Naive thymus-derived CD4-positive, alpha-beta T cell (primary cell): ENCODE measurements at regions not wholly inside any gene's neighbourhood (a gene's known extent, or its start where the extent isn't known, plus 50 kb on each side); places are given as distances from the start of the nearest gene placed in this dataset.
"Not testable (repeated sequence)": the region's sequence is repeated elsewhere in the genome, so short reads cannot be mapped to it uniquely, and the experiment has no call there.

Source experiments
- ATAC-seq: fragments of 150-1000 bp; cut with Tn5 transposase; 2 replicates; pipeline ENCODE4 v1.10.0; 2021; ENCODE audit warnings: mild to moderate bottlenecking, moderate library complexity
- CTCF ChIA-PET: fragments of 350-600 bp; sonication (Branson Sonifier 250); formaldehyde crosslinking; loops from one replicate; lab custom pipeline; 2021; ENCODE audit warnings: antibody characterized with exemption; lab: Charles Lee
- POLR2A ChIA-PET: fragments of 350-600 bp; sonication (Branson Sonifier 250); formaldehyde crosslinking; loops from one replicate; lab custom pipeline; 2021; ENCODE audit warnings: antibody characterized with exemption, inconsistent platforms; lab: Charles Lee
- DNase-seq, 9 donors: peaks; one replicate each; pipeline versions ENCODE4 v3.0.0 to v3.0.0-alpha.2; 2020 to 2022; ENCODE audit warnings: mixed read lengths in 1 of 9
- H3K27ac ChIP-seq: one replicate; pipeline ENCODE4 v1.7.0; 2013; ENCODE audit warnings: mild to moderate bottlenecking, low read depth, low read length, moderate library complexity
- H3K27me3 ChIP-seq, 2 donors: one replicate each; pipeline ENCODE4 v1.7.0; 2013; ENCODE audit warnings: low read length in 2 of 2, mild to moderate bottlenecking in 2 of 2, moderate library complexity in 2 of 2; ENCODE audit not compliant: control insufficient read depth in 2 of 2, insufficient read depth in 2 of 2
- H3K36me3 ChIP-seq, 3 experiments: 1 replicate in 2 of 3; 2 replicates in 1 of 3; pipeline ENCODE4 v1.7.0; 2013; ENCODE audit warnings: low read length in 3 of 3, mild to moderate bottlenecking in 3 of 3, moderate library complexity in 1 of 3; ENCODE audit not compliant: insufficient read depth in 3 of 3, control insufficient read depth in 2 of 3
- H3K4me1 ChIP-seq, 2 donors: one replicate each; pipeline ENCODE4 v1.7.0; 2013; ENCODE audit warnings: low read length in 2 of 2, mild to moderate bottlenecking in 2 of 2, moderate library complexity in 1 of 2; ENCODE audit not compliant: control insufficient read depth in 2 of 2, insufficient read depth in 2 of 2
- H3K4me3 ChIP-seq: 2 replicates; pipeline ENCODE4 v1.7.0; 2013; ENCODE audit warnings: mild to moderate bottlenecking, low read length
- H3K9me3 ChIP-seq, 3 experiments: 1 replicate in 2 of 3; 2 replicates in 1 of 3; pipeline ENCODE4 v1.7.0; 2013; ENCODE audit warnings: low read length in 3 of 3; ENCODE audit not compliant: control insufficient read depth in 2 of 3
- H3K27ac Mint-ChIP-seq, 9 donors: one replicate each; pipeline ENCODE4 v1.8.0; 2020 to 2022; ENCODE audit warnings: mixed read lengths in 9 of 9, mild to moderate bottlenecking in 8 of 9, moderate library complexity in 5 of 9, inconsistent platforms in 2 of 9
- H3K27me3 Mint-ChIP-seq, 5 donors: one replicate each; pipeline ENCODE4 v1.8.0; 2021 to 2022; ENCODE audit warnings: mixed read lengths in 5 of 5, mild to moderate bottlenecking in 1 of 5
- H3K36me3 Mint-ChIP-seq, 5 donors: one replicate each; pipeline ENCODE4 v1.8.0; 2020 to 2022; ENCODE audit warnings: mixed read lengths in 5 of 5, mild to moderate bottlenecking in 3 of 5, inconsistent platforms in 1 of 5
- H3K4me1 Mint-ChIP-seq, 7 donors: one replicate each; pipeline ENCODE4 v1.8.0; 2020 to 2022; ENCODE audit warnings: mixed read lengths in 7 of 7, mild to moderate bottlenecking in 3 of 7, inconsistent platforms in 1 of 7
- H3K4me3 Mint-ChIP-seq, 10 donors: one replicate each; pipeline ENCODE4 v1.8.0; 2020 to 2022; ENCODE audit warnings: mild to moderate bottlenecking in 10 of 10, mixed read lengths in 10 of 10, moderate library complexity in 6 of 10, inconsistent platforms in 2 of 10
- H3K9me3 Mint-ChIP-seq, 11 donors: one replicate each; pipeline ENCODE4 v1.8.0; 2020 to 2022; ENCODE audit warnings: mixed read lengths in 11 of 11, mild to moderate bottlenecking in 4 of 11, inconsistent platforms in 1 of 11, moderate library complexity in 1 of 11
- intact Hi-C, 2 donors: fragments of 100-400 bp; cut with micrococcal nuclease; formaldehyde crosslinking; loops; one replicate each; pipeline ENCODE4 v1.15.1; 2023

DNA sequence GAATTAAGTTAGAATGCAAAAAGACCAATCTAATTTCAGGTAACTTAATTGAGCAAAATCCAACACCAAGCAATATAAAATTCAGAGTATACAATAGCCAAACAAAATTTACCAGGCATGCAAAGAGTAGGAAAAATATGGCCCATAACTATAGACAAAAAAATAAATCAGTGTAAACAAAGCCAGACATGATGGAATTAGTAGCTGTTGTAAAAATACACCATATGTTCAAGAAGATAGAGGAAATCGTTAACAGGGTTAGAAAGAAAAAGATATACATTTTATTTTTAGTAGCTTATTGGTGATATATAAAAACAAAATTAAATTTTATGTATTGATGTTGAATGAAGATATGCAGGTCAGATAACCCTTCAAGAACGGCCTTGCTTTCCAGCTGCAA, 621.1 kb upstream of the MIR17HG start:
- Mint-ChIP-seq H3K4me1 (peaks cover 0 to 3% (median 0%) of the 10 kb centered on the region in 7 donors), H3K27ac (no peak overlapping the region), H3K9me3 (peaks cover 5 to 27% (median 8%) of the 10 kb centered on the region in 11 donors), H3K27me3 (no peaks in the 10 kb centered on the region), H3K36me3 (no peaks in the 10 kb centered on the region), H3K4me3 (no peak overlapping the region)
- Histone ChIP-seq H3K4me3 (no peak overlapping the region), H3K27ac (no peak overlapping the region), H3K36me3 (no peaks in the 10 kb centered on the region), H3K27me3 (no peaks in the 10 kb centered on the region), H3K9me3 (no peaks in the 10 kb centered on the region), H3K4me1 (no peaks in the 10 kb centered on the region)
- ChIA-PET POLR2A (no interaction called here), CTCF (interaction anchor here (0.6 to 0.8 kb wide), 2 partner anchors 113 to 1068 kb away, joined by 3 read pairs; no protein-coding TSS in a partner anchor)
- ATAC-seq (no peak), DNase-seq (no peak)
- intact Hi-C loops: no loop called here

DNA sequence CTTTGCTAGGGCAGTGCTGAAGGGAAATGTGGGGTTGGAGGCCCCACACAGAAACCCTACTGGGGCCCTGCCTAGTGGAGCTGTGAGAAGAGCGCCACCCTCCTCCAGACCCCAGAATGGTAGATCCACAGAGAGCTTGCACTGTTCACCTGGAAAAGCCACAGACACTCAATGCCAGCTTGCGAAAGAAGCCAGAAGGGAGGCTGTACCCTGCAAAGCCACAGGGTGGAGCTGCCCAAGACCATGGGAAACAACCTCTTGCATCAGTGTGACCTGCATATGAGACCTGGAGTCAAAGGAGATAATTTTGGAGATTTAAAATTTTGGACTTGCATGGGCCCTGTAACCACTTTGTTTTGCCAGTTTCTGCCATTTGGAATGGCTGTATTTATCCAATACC, 615.4 kb upstream of the MIR17HG start:
- Mint-ChIP-seq H3K4me3 (no peak overlapping the region), H3K36me3 (no peaks in the 10 kb centered on the region), H3K27ac (no peak overlapping the region), H3K27me3 (no peaks in the 10 kb centered on the region), H3K4me1 (no peaks in the 10 kb centered on the region), H3K9me3 (peaks cover 6 to 36% (median 12%) of the 10 kb centered on the region in 11 donors)
- ATAC-seq (no peak), DNase-seq (no peak)
- no peaks in the 10 kb centered on the region for H3K36me3 ChIP-seq
- H3K4me3 ChIP-seq: no peak overlapping the region
- POLR2A ChIA-PET: no interaction called here
- no peaks in the 10 kb centered on the region for H3K4me1 ChIP-seq
- peaks cover 0 to 4% (median 0%) of the 10 kb centered on the region in 3 experiments for H3K9me3 ChIP-seq
- CTCF ChIA-PET: no interaction called here
- H3K27ac ChIP-seq: no peak overlapping the region
- intact Hi-C loops: no loop called here
- H3K27me3 ChIP-seq: no peaks in the 10 kb centered on the region

DNA sequence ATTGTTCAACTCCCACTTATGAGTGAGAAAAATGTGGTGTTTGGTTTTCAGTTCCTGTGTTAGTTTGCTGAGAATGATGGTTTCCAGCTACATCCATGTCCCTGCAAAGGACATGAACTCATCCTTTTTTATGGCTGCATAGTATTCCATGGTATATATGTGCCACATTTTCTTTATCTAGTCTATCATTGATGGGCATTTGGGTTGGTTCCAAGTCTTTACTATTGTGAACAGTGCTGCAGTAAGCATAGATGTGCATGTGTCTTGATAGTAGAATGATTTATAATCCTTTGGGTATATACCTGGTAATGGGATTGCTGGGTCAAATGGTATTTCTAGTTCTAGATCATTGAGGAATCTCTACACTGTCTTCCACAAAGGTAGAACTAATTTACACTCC, 613.0 kb upstream of the MIR17HG start:
- not testable (repeated sequence) for ATAC-seq

DNA sequence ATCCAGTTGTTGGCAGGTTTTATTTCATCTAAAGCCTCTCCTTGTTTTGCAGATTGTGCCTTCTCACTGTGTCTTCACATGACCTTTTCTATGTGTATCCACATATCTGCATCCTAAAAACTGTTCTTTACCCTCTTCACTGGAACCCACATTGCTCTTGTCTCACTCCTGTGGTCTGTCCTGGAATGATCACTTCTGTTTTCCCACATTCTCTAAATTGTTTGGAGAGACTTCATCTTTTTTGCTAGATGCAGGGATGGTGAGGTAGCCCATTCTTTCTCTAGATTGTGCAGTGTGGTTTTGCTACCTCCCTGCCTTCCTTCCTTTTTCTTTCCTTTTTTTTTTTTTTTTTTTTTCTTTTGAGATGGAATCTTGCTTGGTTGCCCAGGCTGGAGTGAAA, 608.6 kb upstream of the MIR17HG start:
- POLR2A ChIA-PET: no interaction called here

More for the DNA sequence above, 613.0 kb upstream of the MIR17HG start:
- H3K27ac Mint-ChIP-seq, H3K4me1 Mint-ChIP-seq, H3K4me3 Mint-ChIP-seq, intact Hi-C loops, CTCF ChIA-PET, POLR2A ChIA-PET, H3K4me1 ChIP-seq, H3K4me3 ChIP-seq, H3K27me3 Mint-ChIP-seq, H3K36me3 Mint-ChIP-seq, H3K36me3 ChIP-seq, H3K27ac ChIP-seq, H3K9me3 ChIP-seq, H3K27me3 ChIP-seq, DNase-seq: not testable (repeated sequence)
- H3K9me3 Mint-ChIP-seq: peaks cover 6 to 36% (median 11%) of the 10 kb centered on the region in 11 donors

DNA sequence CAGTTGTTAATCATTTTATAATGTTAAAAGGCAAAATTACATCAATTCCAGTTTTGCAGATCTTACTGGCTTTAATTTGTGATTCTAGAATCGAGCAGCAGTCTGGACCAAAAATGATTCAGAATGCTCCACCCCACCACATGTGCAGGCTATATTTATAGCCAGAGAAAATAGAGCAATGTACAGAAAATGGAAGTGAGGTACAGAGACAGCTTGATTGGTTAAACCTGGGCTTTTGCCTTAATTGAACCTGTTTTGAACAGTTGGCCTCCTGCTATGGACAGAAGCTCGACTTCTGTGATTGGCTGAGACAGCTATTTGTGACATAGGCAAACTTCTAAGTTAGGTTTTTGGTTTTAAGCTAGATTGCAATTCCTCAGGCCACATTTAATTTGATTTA, 607.4 kb upstream of the MIR17HG start:
- H3K27ac ChIP-seq: no peak overlapping the region
- intact Hi-C loops: no loop called here
- Mint-ChIP-seq H3K9me3 (peaks cover 0 to 17% (median 6%) of the 10 kb centered on the region in 11 donors), H3K4me1 (no peaks in the 10 kb centered on the region), H3K27ac (no peak overlapping the region), H3K4me3 (no peak overlapping the region), H3K27me3 (no peaks in the 10 kb centered on the region), H3K36me3 (no peaks in the 10 kb centered on the region)
- ATAC-seq (no peak), DNase-seq (no peak)
- no peaks in the 10 kb centered on the region for H3K27me3 ChIP-seq
- H3K4me1 ChIP-seq: no peaks in the 10 kb centered on the region
- no peaks in the 10 kb centered on the region for H3K36me3 ChIP-seq
- CTCF ChIA-PET: no interaction called here
- H3K9me3 ChIP-seq: no peaks in the 10 kb centered on the region
- POLR2A ChIA-PET: no interaction called here
- no peak overlapping the region for H3K4me3 ChIP-seq

More for the DNA sequence above, 608.6 kb upstream of the MIR17HG start:
- no peaks in the 10 kb centered on the region for H3K4me1 Mint-ChIP-seq
- CTCF ChIA-PET: no interaction called here
- no peak overlapping the region for H3K4me3 ChIP-seq
- no peaks in the 10 kb centered on the region for H3K27me3 Mint-ChIP-seq
- H3K9me3 Mint-ChIP-seq: peaks cover 0 to 19% (median 7%) of the 10 kb centered on the region in 11 donors
- H3K36me3 ChIP-seq: no peaks in the 10 kb centered on the region
- no peak overlapping the region for H3K27ac Mint-ChIP-seq
- no peaks in the 10 kb centered on the region for H3K9me3 ChIP-seq
- no peak overlapping the region for H3K4me3 Mint-ChIP-seq
- intact Hi-C loops: no loop called here
- no peak for ATAC-seq
- H3K36me3 Mint-ChIP-seq: no peaks in the 10 kb centered on the region
- H3K27ac ChIP-seq: no peak overlapping the region
- DNase-seq: no peak
- H3K4me1 ChIP-seq: no peaks in the 10 kb centered on the region
- H3K27me3 ChIP-seq: no peaks in the 10 kb centered on the region

DNA sequence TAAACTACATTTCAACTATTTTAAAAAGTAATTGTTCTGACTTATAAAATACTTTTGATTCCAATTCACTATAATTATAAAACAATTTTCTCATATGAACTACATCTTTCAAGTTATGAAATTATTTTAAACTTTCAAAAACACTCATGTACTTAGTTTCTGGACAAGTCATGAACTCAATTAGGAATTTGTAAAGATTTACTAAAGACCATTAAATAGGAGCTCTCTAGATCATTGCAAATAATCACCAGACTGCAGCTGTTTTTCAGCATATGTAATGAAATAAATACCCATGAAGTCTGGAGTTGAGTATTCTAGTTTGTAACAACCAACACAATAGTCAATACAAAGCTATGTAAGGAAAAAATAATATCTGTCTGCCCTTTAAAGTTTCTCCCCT, 605.1 kb upstream of the MIR17HG start:
- ChIA-PET POLR2A (no interaction called here), CTCF (no interaction called here)
- intact Hi-C loops: no loop called here

DNA sequence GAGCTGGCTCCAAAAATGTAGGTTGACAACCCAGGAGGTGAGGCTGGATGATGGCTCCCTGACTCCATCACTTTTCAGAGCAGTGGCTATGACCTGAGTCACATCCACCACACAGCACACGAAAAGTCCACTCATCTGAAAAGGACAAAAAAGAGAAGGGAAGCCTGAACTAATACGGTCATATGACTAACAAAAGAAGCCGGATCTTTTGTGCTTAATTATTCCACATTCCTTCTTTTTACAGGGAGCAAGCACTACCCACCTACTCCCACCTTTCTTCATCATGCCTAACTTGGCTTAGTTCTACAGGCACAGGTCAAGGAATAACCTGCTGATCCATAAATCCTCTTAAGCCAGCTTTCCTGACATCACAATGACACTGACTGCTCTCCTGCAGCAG, 601.3 kb upstream of the MIR17HG start:
- H3K4me3 Mint-ChIP-seq: no peak overlapping the region
- no peaks in the 10 kb centered on the region for H3K27me3 Mint-ChIP-seq
- no peaks in the 10 kb centered on the region for H3K4me1 Mint-ChIP-seq

More for the DNA sequence above, 605.1 kb upstream of the MIR17HG start:
- no peaks in the 10 kb centered on the region for H3K27me3 Mint-ChIP-seq
- H3K27ac Mint-ChIP-seq: no peak overlapping the region
- Histone ChIP-seq H3K27me3 (no peaks in the 10 kb centered on the region), H3K27ac (no peak overlapping the region), H3K4me3 (no peak overlapping the region), H3K4me1 (no peaks in the 10 kb centered on the region), H3K36me3 (no peaks in the 10 kb centered on the region), H3K9me3 (no peaks in the 10 kb centered on the region)
- no peaks in the 10 kb centered on the region for H3K4me1 Mint-ChIP-seq
- no peaks in the 10 kb centered on the region for H3K36me3 Mint-ChIP-seq
- H3K9me3 Mint-ChIP-seq: peaks cover 0 to 4% (median 3%) of the 10 kb centered on the region in 11 donors
- ATAC-seq: no peak
- DNase-seq: no peak
- H3K4me3 Mint-ChIP-seq: no peak overlapping the region

More for the DNA sequence above, 601.3 kb upstream of the MIR17HG start:
- H3K27ac ChIP-seq: no peak overlapping the region
- intact Hi-C loops: no loop called here
- no peaks in the 10 kb centered on the region for H3K4me1 ChIP-seq
- no peaks in the 10 kb centered on the region for H3K9me3 ChIP-seq
- ChIA-PET POLR2A (no interaction called here), CTCF (no interaction called here)
- no peaks in the 10 kb centered on the region for H3K36me3 Mint-ChIP-seq
- no peaks in the 10 kb centered on the region for H3K27me3 ChIP-seq
- H3K36me3 ChIP-seq: no peaks in the 10 kb centered on the region
- DNase-seq (no peak), ATAC-seq (no peak)
- no peak overlapping the region for H3K4me3 ChIP-seq
- no peak overlapping the region for H3K27ac Mint-ChIP-seq
- peaks cover 0 to 23% (median 11%) of the 10 kb centered on the region in 11 donors for H3K9me3 Mint-ChIP-seq
